HEK293T (cell line): ENCODE measurements at regions not wholly inside any gene's neighbourhood (a gene's known extent, or its start where the extent isn't known, plus 50 kb on each side); places are given as distances from the start of the nearest gene placed in this dataset.

Source experiments
- CTCF ChIA-PET: fragments of 350-600 bp; formaldehyde crosslinking; extraction: SDS; loops from one replicate; lab custom pipeline; 2021; ENCODE audit warnings: antibody characterized with exemption, inconsistent platforms; lab: Yijun Ruan, JAX
- POLR2A ChIA-PET: fragments of 350-600 bp; formaldehyde crosslinking; extraction: SDS; loops from one replicate; lab custom pipeline; 2020; ENCODE audit warnings: antibody characterized with exemption, inconsistent platforms; lab: Yijun Ruan, JAX
- DNase-seq: peaks from one replicate; pipeline ENCODE4 v3.0.0; 2012; ENCODE audit warnings: mixed read lengths; ENCODE audit errors: extremely low spot score
- ARNT ChIP-seq: fragments of 450-650 bp; IDR thresholded peaks from 2 replicates; pipeline ENCODE4 v1.6.1; 2017; ENCODE audit warnings: mild to moderate bottlenecking
- BHLHE40 ChIP-seq: fragments of 450-650 bp; IDR thresholded peaks from 2 replicates; pipeline ENCODE4 v1.6.1; 2016; ENCODE audit warnings: mild to moderate bottlenecking, moderate library complexity, borderline replicate concordance
- CTBP1 ChIP-seq: fragments of 450-650 bp; IDR thresholded peaks from 2 replicates; pipeline ENCODE4 v1.6.1; 2016; ENCODE audit warnings: borderline replicate concordance
- ELF4 ChIP-seq: fragments of 450-650 bp; IDR thresholded peaks from 2 replicates; pipeline ENCODE4 v1.6.1; 2017; ENCODE audit warnings: antibody characterized with exemption
- FOXA1 ChIP-seq: fragments of 450-650 bp; IDR thresholded peaks from 2 replicates; pipeline ENCODE4 v1.6.1; 2016; ENCODE audit warnings: mild to moderate bottlenecking
- FOXK2 ChIP-seq: fragments of 450-650 bp; IDR thresholded peaks from 2 replicates; pipeline ENCODE4 v1.6.1; 2016; ENCODE audit warnings: mild to moderate bottlenecking
- FOXM1 ChIP-seq: fragments of 450-650 bp; IDR thresholded peaks from 2 replicates; pipeline ENCODE4 v1.6.1; 2017; ENCODE audit warnings: mild to moderate bottlenecking, borderline replicate concordance
- HDGF ChIP-seq: fragments of 450-650 bp; IDR thresholded peaks from 2 replicates; pipeline ENCODE4 v1.6.1; 2017; ENCODE audit warnings: antibody characterized with exemption, borderline replicate concordance
- L3MBTL2 ChIP-seq: fragments of 450-650 bp; conservative IDR thresholded peaks from 2 replicates; pipeline ENCODE4 v1.6.1; 2016; ENCODE audit warnings: mild to moderate bottlenecking
- LEF1 ChIP-seq: fragments of 450-650 bp; IDR thresholded peaks from 2 replicates; pipeline ENCODE4 v1.6.1; 2017; ENCODE audit warnings: mild to moderate bottlenecking, borderline replicate concordance
- NFRKB ChIP-seq: fragments of 450-650 bp; IDR thresholded peaks from 2 replicates; pipeline ENCODE4 v1.6.1; 2016; ENCODE audit warnings: mild to moderate bottlenecking, moderate library complexity
- PKNOX1 ChIP-seq: fragments of 450-650 bp; IDR thresholded peaks from 2 replicates; pipeline ENCODE4 v1.6.1; 2016
- SP1 ChIP-seq: fragments of 450-650 bp; IDR thresholded peaks from 2 replicates; pipeline ENCODE4 v1.6.1; 2017
- SUZ12 ChIP-seq: fragments of 450-650 bp; IDR thresholded peaks from 2 replicates; pipeline ENCODE4 v1.6.1; 2016; ENCODE audit warnings: mild to moderate bottlenecking
- TARDBP ChIP-seq: fragments of 450-650 bp; IDR thresholded peaks from 2 replicates; pipeline ENCODE4 v1.6.1; 2016
- ZNF384 ChIP-seq: fragments of 450-650 bp; IDR thresholded peaks from 2 replicates; pipeline ENCODE4 v1.6.1; 2016

DNA sequence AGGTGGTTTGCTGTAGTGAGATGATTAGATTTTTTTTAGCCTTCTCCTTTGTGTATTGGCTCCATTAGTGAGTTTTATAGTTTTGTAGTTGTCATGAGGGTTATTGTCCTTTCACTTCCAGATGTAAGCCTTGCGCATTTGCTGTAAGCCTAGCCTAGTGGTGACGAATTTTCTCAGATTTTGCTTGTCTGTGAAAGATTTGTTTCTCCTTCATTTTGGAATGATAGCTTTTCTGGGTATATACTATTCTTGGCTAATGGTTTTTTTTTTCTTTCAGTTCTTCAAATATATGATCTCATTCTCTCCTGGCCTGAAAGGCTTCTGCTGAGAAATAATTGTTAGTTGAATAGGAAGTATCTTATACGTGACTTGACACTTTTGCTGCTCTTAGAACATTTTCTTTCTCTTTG, 166.5 kb upstream of the THRB start:
- ChIA-PET POLR2A (no interaction called here), CTCF (no interaction called here)
- DNase-seq = no peak
- no peak for TF ChIP-seq LEF1
- no peak for TF ChIP-seq L3MBTL2
- TF ChIP-seq ARNT = no peak
- no peak for TF ChIP-seq FOXK2
- TF ChIP-seq ZNF384 = no peak

GRCh38 chr3:24662449-24663345, 168.0 kb upstream of the THRB start:
- ChIA-PET POLR2A (no interaction called here), CTCF (interaction anchor here (1.2 kb wide), 1 partner anchor 16 kb away, joined by 3 read pairs; no protein-coding TSS in a partner anchor)
- DNase-seq = no peak
- TF ChIP-seq FOXK2 = no peak

GRCh38 chr3:24663406-24663805, 168.8 kb upstream of the THRB start:
- TF ChIP-seq ELF4 (no peak), BHLHE40 (no peak), FOXK2 (no peak), FOXA1 (no peak), ARNT (no peak), NFRKB (no peak), CTBP1 (no peak), PKNOX1 (no peak), FOXM1 (no peak), LEF1 (no peak)
- ChIA-PET POLR2A (no interaction called here), CTCF (interaction anchor here (1.2 kb wide), 1 partner anchor 17 kb away, joined by 3 read pairs; no protein-coding TSS in a partner anchor)
- no peak for DNase-seq

GRCh38 chr3:24668039-24668438, 173.4 kb upstream of the THRB start:
- no peak for DNase-seq
- ChIA-PET POLR2A (no interaction called here), CTCF (no interaction called here)
- TF ChIP-seq TARDBP (no peak), CTBP1 (no peak), BHLHE40 (no peak), FOXK2 (no peak), FOXM1 (no peak), HDGF (no peak), SP1 (no peak), SUZ12 (no peak), ELF4 (no peak), ZNF384 (no peak), FOXA1 (no peak), PKNOX1 (no peak), ARNT (no peak), NFRKB (no peak), L3MBTL2 (no peak), LEF1 (no peak)

DNA sequence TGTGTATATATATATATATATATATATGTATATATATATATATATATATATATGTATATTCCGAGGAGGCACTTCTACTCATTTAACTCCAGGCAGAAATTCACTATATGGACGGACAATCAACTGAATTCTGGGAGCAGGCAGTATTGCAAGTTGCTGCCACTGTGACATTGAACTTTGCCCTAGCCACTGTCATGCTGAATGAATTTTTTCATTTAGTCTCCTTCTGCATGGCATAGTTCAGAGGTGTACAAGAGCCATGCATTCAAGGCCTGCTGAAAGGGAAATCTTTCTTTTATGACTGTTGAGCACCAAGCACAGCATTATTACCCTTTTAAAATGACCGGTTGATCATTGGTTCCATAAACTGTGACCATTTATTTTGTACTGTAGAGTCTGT, 176.2 kb upstream of the THRB start:
- TF ChIP-seq L3MBTL2 = no peak
- TF ChIP-seq PKNOX1 = no peak
- no peak for TF ChIP-seq FOXA1
- TF ChIP-seq SP1 = no peak
- DNase-seq = no peak
- ChIA-PET CTCF (no interaction called here), POLR2A (no interaction called here)

- TF ChIP-seq HDGF (no peak), NFRKB (no peak), SUZ12 (no peak), PKNOX1 (no peak), FOXA1 (no peak), LEF1 (no peak), FOXM1 (no peak), SP1 (no peak), FOXK2 (no peak), TARDBP (no peak), CTBP1 (no peak)
- ChIA-PET POLR2A (no interaction called here), CTCF (interaction anchor here (0.6 kb wide), 1 partner anchor 363 kb away, joined by 4 read pairs; no protein-coding TSS in a partner anchor)
- no peak for DNase-seq
Measured at GRCh38 chr3:24673596-24673995, 178.9 kb upstream of the THRB start.
